Colonic mucosa (tissue), 4 donors: ENCODE measurements at regions not wholly inside any gene's neighbourhood (a gene's known extent, or its start where the extent isn't known, plus 50 kb on each side); places are given as distances from the start of the nearest gene placed in this dataset.

Experiments used
- DNase-seq: peaks from one replicate; pipeline ENCODE4 v3.0.0-alpha.2; 2020
- H3K27ac ChIP-seq: fragments of 200-600 bp; one replicate; pipeline ENCODE4 v1.8.0; 2021
- H3K27me3 ChIP-seq: fragments of 200-600 bp; one replicate; pipeline ENCODE4 v1.8.0; 2021
- H3K36me3 ChIP-seq: fragments of 200-600 bp; one replicate; pipeline ENCODE4 v1.8.0; 2021
- H3K4me1 ChIP-seq: fragments of 200-600 bp; one replicate; pipeline ENCODE4 v1.8.0; 2021; ENCODE audit warnings: mild to moderate bottlenecking
- H3K4me3 ChIP-seq: fragments of 200-600 bp; one replicate; pipeline ENCODE4 v1.8.0; 2021
- H3K9ac ChIP-seq, 2 donors: one replicate each; pipeline ENCODE4 v1.7.0; 2013; ENCODE audit warnings: control low read depth in 2 of 2, low read depth in 2 of 2, low read length in 2 of 2
- H3K9me3 ChIP-seq: fragments of 200-600 bp; one replicate; pipeline ENCODE4 v1.8.0; 2021
- intact Hi-C: fragments of 100-400 bp; cut with DNase I; formaldehyde crosslinking; loops from one replicate; pipeline ENCODE4 v1.14.1; 2022
- TF ChIP-seq, protein P1 (sequence below): fragments of 200-600 bp; IDR thresholded peaks from one replicate; pipeline ENCODE4 v1.8.0; 2022; ENCODE audit warnings: antibody characterized with exemption, mild to moderate bottlenecking
- donor health status: healthy.
- donor health status: DM: no; HTN: no; CAD: no.
- donor health status: DM: no; HTN: no; CAD: no.

DNA sequence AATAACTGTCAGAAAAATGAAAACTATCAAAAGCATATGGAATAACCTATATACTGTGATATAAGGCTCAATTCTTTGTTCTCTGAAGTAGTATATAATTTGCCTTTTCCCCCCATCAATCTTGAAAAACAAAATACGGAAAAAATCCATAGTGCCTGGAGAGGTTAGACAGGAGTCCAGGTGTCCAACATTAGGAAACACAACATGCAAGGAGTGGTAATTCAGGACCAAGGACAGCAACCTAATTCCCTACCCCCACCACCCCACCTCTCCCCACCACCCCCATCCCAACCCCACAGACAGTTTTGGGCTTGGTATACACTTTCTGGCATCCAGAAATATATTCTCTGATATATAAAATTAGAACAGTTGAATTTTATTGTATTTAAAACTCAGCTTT lies 55.1 kb upstream of the SLC25A26 start:
- no peaks in the 10 kb centered on the region for H3K9me3 ChIP-seq
- no peak for DNase-seq
- H3K36me3 ChIP-seq, result no peaks in the 10 kb centered on the region
- no peaks in the 10 kb centered on the region for H3K27me3 ChIP-seq
- intact Hi-C loops, result no loop called here
- no peak overlapping the region for H3K4me3 ChIP-seq
- no peaks in the 10 kb centered on the region for H3K4me1 ChIP-seq
- H3K27ac ChIP-seq, result no peak overlapping the region
- no peak overlapping the region for H3K9ac ChIP-seq
- TF ChIP-seq, protein P1, sequence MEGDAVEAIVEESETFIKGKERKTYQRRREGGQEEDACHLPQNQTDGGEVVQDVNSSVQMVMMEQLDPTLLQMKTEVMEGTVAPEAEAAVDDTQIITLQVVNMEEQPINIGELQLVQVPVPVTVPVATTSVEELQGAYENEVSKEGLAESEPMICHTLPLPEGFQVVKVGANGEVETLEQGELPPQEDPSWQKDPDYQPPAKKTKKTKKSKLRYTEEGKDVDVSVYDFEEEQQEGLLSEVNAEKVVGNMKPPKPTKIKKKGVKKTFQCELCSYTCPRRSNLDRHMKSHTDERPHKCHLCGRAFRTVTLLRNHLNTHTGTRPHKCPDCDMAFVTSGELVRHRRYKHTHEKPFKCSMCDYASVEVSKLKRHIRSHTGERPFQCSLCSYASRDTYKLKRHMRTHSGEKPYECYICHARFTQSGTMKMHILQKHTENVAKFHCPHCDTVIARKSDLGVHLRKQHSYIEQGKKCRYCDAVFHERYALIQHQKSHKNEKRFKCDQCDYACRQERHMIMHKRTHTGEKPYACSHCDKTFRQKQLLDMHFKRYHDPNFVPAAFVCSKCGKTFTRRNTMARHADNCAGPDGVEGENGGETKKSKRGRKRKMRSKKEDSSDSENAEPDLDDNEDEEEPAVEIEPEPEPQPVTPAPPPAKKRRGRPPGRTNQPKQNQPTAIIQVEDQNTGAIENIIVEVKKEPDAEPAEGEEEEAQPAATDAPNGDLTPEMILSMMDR, result no peak

DNA sequence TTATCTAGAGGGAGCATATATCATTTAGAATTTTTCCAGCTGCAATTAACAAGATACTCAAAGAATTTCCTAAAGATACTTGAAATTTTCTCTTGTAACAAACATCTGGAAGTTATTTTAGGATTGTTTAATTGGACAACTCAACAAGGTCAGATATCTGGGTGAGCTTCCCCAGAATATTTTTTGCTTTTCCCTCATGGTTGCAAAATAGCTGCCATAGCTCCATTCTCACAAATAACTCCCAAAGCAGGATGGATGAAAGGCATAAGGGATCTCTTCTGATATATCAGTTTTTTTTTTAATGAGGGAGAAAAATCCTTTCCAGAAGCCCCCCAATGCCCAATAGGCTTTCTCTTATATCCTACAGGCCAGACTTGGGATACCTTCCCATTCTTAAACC lies 56.6 kb upstream of the SLC25A26 start:
- Histone ChIP-seq H3K4me1 (no peaks in the 10 kb centered on the region), H3K9ac (no peak overlapping the region), H3K27me3 (no peaks in the 10 kb centered on the region), H3K4me3 (no peak overlapping the region), H3K9me3 (no peaks in the 10 kb centered on the region), H3K27ac (no peak overlapping the region), H3K36me3 (no peaks in the 10 kb centered on the region)
- DNase-seq, result no peak
- TF ChIP-seq, protein P1, result no peak
- intact Hi-C loops, result no loop called here

DNA sequence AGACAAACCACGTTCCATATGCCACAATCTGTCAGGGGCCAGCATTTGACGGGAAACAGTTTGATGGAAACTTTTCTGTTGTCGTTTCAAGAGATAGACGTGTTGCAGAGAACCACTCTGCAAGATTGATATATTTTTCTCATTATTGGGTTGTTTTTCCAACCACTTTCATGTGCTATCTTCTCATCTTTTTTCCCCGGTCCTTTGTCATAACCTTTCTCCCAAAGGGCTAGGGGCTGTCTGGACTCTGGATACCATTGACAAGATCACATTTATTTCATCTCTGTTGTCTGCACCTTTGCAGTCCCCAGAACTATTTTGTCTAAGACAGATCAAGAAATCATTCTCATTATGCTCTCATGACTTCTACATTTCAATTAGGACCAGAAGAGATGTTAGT lies 57.6 kb upstream of the SLC25A26 start:
- DNase-seq, result no peak
- H3K9me3 ChIP-seq, result no peaks in the 10 kb centered on the region
- H3K4me3 ChIP-seq, result no peak overlapping the region
- H3K4me1 ChIP-seq, result no peaks in the 10 kb centered on the region
- H3K9ac ChIP-seq, result no peak overlapping the region
- TF ChIP-seq, protein P1, result no peak
- no peaks in the 10 kb centered on the region for H3K36me3 ChIP-seq
- intact Hi-C loops, result no loop called here
- H3K27ac ChIP-seq, result no peak overlapping the region
- no peaks in the 10 kb centered on the region for H3K27me3 ChIP-seq

DNA sequence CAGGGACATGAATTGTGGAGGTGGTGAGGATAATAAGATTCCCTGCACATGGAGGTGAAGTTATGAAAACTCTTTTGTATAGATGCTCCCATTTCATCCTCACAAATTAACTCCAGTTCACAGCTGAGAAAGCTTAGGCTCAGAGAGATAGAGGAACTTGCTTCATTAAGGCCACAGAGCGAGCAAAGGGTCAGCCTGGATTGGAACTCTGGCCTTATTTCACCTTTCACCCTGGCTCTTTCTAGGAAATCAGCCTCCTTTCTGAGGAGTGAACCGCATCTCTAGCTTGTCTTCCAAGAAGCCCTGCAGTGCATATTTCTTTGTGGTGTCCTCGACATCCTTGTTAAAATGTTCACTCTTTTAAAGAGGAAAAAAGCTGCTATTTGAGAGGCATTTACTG lies 58.0 kb upstream of the SLC25A26 start:
- H3K36me3 ChIP-seq, result no peaks in the 10 kb centered on the region

DNA sequence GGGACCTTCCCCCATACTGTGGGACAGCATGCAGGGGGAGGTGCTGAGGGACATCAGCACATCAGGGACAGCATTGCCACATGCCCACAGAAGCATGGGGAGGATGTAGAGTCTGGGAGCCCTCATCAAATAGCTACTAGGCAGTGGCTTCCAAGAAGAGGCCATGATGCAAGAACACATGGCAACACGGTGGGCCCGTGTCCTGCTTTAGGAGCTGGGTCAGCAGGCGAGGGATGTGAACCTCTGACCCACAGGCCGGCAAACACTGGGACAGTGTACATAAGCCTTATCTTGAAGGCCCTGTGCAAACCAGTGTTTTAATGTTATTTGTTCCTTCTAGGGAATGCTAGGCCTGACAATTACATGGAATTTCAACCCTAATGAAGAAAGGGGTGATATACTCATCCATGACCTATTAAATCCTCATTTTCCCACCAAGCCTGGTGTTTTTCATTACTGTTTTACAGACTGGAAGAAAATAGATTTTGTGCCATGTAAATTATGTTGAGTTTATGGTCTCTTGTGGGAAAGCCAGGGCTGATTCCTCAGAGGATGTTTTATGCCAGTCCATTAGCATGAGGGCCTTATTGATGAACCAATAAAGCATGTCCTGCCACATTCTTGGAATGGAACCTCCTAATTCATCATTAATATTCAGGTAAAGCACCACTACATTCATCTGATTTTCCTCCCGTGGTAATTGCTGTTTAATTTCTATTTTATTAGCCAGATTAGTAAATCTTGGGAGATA lies 61.7 kb upstream of the SLC25A26 start:
- DNase-seq, result no peak
- intact Hi-C loops, result no loop called here
- Histone ChIP-seq H3K9ac (no peak overlapping the region), H3K36me3 (no peaks in the 10 kb centered on the region), H3K9me3 (no peaks in the 10 kb centered on the region), H3K4me1 (no peaks in the 10 kb centered on the region), H3K27me3 (no peaks in the 10 kb centered on the region), H3K27ac (no peak overlapping the region), H3K4me3 (no peak overlapping the region)
- TF ChIP-seq, protein P1, result no peak

More for the DNA sequence above, 58.0 kb upstream of the SLC25A26 start:
- Histone ChIP-seq H3K27ac (no peak overlapping the region), H3K4me1 (no peaks in the 10 kb centered on the region), H3K9me3 (no peaks in the 10 kb centered on the region), H3K27me3 (no peaks in the 10 kb centered on the region), H3K9ac (no peak overlapping the region), H3K4me3 (no peak overlapping the region)
- no peak for DNase-seq
- intact Hi-C loops, result no loop called here
- TF ChIP-seq, protein P1, result no peak
